Vagina (tissue), 2 donors: ENCODE measurements at regions not wholly inside any gene's neighbourhood (a gene's known extent, or its start where the extent isn't known, plus 50 kb on each side); places are given as distances from the start of the nearest gene placed in this dataset.

Experiments
- DNase-seq, 2 donors: peaks; one replicate each; pipeline ENCODE4 v3.0.0-alpha.2; 2017; ENCODE audit errors: extremely low spot score in 2 of 2
- H3K27ac ChIP-seq: fragments of 200-600 bp; sonication (generic); one replicate; pipeline ENCODE4 v1.5.1; 2019
- H3K27me3 ChIP-seq: fragments of 200-600 bp; sonication (generic); one replicate; pipeline ENCODE4 v1.5.1; 2019
- H3K36me3 ChIP-seq, 2 donors: fragments of 200-600 bp; sonication (generic); one replicate each; pipeline ENCODE4 v1.5.1; 2017 to 2019
- H3K4me1 ChIP-seq: fragments of 200-600 bp; sonication (generic); one replicate; pipeline ENCODE4 v1.5.1; 2019
- H3K4me3 ChIP-seq, 2 donors: fragments of 200-600 bp; sonication (generic); 1 replicate in 1 of 2; 2 replicates in 1 of 2; pipeline ENCODE4 v1.5.1; 2016 to 2019
- H3K9me3 ChIP-seq: fragments of 200-600 bp; sonication (generic); one replicate; pipeline ENCODE4 v1.5.1; 2019
- POLR2A ChIP-seq, 2 donors: fragments of 450-650 bp; IDR thresholded peaks; one replicate each; pipeline ENCODE4 v1.6.1; 2017; ENCODE audit warnings: antibody characterized with exemption in 2 of 2, mild to moderate bottlenecking in 2 of 2, moderate library complexity in 2 of 2
- POLR2AphosphoS5 ChIP-seq, 2 donors: sonication (generic); formaldehyde crosslinking; IDR thresholded peaks; one replicate each; pipeline ENCODE4 v1.9.0; 2017; ENCODE audit warnings: antibody characterized with exemption in 2 of 2, mild to moderate bottlenecking in 2 of 2, low read depth in 1 of 2; ENCODE audit not compliant: insufficient read depth in 1 of 2
- intact Hi-C: fragments of 100-400 bp; cut with DNase I; formaldehyde crosslinking; loops from one replicate; pipeline ENCODE4 v1.15.1; 2023
- TF ChIP-seq, protein P1 (sequence below), 3 experiments: fragments of 450-650 bp in 2 of 3; fragments of 200-600 bp in 1 of 3; sonication (generic) in 1 of 3; IDR thresholded peaks; one replicate each; pipeline ENCODE4 v1.5.1; 2017 to 2019; ENCODE audit warnings: antibody characterized with exemption in 3 of 3, mild to moderate bottlenecking in 2 of 3, moderate library complexity in 2 of 3

DNA sequence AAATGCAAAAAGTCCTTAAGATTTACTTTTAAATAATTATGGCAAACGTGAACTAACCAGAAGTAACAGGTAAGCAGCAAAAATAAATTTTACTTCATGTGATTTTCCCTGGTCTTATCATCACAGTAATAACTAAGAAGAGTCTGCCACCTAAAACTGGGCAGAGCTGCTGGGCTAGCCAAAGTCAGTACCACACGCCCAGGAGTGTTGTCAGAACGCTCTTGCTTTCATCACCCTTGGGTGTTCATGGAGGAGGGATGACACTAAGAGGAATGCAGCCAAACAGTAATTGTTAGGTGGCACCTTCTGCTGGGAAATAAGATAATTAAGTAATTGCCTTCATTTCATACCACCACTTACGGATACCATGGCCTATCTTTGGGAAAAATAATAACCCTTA is 92.0 kb upstream of the NEUROD1 start:
- Histone ChIP-seq H3K36me3 (no peaks in the 10 kb centered on the region), H3K4me3 (no peak overlapping the region), H3K9me3 (no peaks in the 10 kb centered on the region), H3K27ac (no peak overlapping the region), H3K4me1 (no peaks in the 10 kb centered on the region), H3K27me3 (no peaks in the 10 kb centered on the region)
- TF ChIP-seq POLR2A (IDR thresholded peaks at IDR 0.05) (no peak), POLR2AphosphoS5 (IDR thresholded peaks at IDR 0.05; ENCODE audit: insufficient read depth in 1 of 2, low read depth in 1 of 2) (no peak)
- TF ChIP-seq, protein P1, sequence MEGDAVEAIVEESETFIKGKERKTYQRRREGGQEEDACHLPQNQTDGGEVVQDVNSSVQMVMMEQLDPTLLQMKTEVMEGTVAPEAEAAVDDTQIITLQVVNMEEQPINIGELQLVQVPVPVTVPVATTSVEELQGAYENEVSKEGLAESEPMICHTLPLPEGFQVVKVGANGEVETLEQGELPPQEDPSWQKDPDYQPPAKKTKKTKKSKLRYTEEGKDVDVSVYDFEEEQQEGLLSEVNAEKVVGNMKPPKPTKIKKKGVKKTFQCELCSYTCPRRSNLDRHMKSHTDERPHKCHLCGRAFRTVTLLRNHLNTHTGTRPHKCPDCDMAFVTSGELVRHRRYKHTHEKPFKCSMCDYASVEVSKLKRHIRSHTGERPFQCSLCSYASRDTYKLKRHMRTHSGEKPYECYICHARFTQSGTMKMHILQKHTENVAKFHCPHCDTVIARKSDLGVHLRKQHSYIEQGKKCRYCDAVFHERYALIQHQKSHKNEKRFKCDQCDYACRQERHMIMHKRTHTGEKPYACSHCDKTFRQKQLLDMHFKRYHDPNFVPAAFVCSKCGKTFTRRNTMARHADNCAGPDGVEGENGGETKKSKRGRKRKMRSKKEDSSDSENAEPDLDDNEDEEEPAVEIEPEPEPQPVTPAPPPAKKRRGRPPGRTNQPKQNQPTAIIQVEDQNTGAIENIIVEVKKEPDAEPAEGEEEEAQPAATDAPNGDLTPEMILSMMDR (IDR thresholded peaks at IDR 0.05): no peak
- no peak for DNase-seq
- intact Hi-C loops: no loop called here

DNA sequence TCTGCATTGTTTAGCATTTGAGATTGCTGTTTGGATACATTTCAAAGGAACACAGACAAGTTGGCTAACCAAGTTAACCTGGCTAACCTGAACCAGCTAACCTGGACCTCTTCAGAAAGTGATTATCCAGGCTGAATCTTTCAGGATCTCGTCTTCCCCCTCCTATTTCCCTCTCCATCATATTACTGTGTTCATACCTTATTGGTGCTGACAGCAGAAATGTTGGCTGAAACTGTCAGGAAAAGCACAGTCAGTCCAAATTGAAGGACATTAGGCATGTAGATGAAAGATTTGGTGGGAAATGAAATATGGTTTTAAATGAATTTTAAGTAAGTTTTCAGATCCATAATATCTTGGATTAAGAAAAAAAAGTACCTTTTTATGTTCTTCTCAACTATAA is 92.5 kb upstream of the NEUROD1 start:
- no peak overlapping the region for H3K4me3 ChIP-seq
- H3K4me1 ChIP-seq: no peaks in the 10 kb centered on the region
- no peaks in the 10 kb centered on the region for H3K9me3 ChIP-seq
- TF ChIP-seq POLR2AphosphoS5 (IDR thresholded peaks at IDR 0.05; ENCODE audit: insufficient read depth in 1 of 2, low read depth in 1 of 2) (no peak), POLR2A (IDR thresholded peaks at IDR 0.05) (no peak)
- TF ChIP-seq, protein P1 (IDR thresholded peaks at IDR 0.05): no peak
- H3K27me3 ChIP-seq: no peaks in the 10 kb centered on the region
- DNase-seq: no peak
- intact Hi-C loops: no loop called here
- no peak overlapping the region for H3K27ac ChIP-seq
- no peaks in the 10 kb centered on the region for H3K36me3 ChIP-seq

DNA sequence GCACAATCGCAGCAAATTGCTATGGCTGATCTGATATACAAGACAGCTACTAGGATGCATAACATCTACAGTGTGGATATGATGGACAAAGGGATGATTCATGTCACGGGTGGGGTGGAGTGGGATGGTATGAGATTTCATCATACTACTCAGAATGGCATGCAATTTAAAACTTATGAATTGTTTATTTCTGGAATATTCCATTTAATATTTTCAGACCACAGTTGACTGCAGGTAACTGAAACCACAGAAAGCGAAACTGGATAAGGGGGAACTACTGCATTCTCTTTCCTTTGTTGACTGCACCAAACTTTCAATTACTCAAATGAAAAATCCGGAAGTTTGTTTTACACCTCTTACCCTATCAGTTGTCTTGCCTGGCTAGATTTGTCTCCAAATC is 94.4 kb upstream of the NEUROD1 start:
- Histone ChIP-seq H3K4me1 (peaks cover 12% of the 10 kb centered on the region), H3K4me3 (no peak overlapping the region), H3K27ac (no peak overlapping the region), H3K27me3 (no peaks in the 10 kb centered on the region), H3K9me3 (no peaks in the 10 kb centered on the region), H3K36me3 (no peaks in the 10 kb centered on the region)
- TF ChIP-seq POLR2AphosphoS5 (IDR thresholded peaks at IDR 0.05; ENCODE audit: insufficient read depth in 1 of 2, low read depth in 1 of 2): peak in 1 of 2 donors; percentile 31
- no peak for TF ChIP-seq POLR2A (IDR thresholded peaks at IDR 0.05)
- DNase-seq: no peak
- intact Hi-C loops: no loop called here

DNA sequence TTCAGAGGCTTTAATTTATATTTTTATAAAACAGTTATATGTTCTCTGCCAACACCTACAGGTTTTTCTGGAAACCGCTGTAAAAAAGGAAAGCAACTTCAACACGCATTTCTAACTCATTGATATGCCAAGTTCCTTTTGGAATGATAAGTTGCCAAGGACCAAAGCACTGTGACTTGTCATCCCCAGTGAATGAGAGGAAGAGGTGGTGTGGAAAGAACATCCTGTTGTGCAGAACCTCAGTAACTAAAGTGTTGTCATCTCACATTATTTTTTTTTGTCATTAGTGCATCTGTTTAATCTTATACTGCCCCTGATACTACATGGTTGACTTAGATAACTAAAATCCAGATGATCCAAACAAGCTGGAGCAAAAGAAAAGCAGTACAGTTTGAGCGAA is 96.0 kb upstream of the NEUROD1 start:
- TF ChIP-seq POLR2AphosphoS5 (IDR thresholded peaks at IDR 0.05; ENCODE audit: insufficient read depth in 1 of 2, low read depth in 1 of 2) (no peak), POLR2A (IDR thresholded peaks at IDR 0.05) (no peak)
- TF ChIP-seq, protein P1 (IDR thresholded peaks at IDR 0.05): no peak
- no peak for DNase-seq
- no peaks in the 10 kb centered on the region for H3K9me3 ChIP-seq
- no peak overlapping the region for H3K4me3 ChIP-seq
- H3K36me3 ChIP-seq: no peaks in the 10 kb centered on the region
- intact Hi-C loops: no loop called here
- H3K27ac ChIP-seq: no peak overlapping the region
- peaks cover 27% of the 10 kb centered on the region for H3K4me1 ChIP-seq
- H3K27me3 ChIP-seq: no peaks in the 10 kb centered on the region

DNA sequence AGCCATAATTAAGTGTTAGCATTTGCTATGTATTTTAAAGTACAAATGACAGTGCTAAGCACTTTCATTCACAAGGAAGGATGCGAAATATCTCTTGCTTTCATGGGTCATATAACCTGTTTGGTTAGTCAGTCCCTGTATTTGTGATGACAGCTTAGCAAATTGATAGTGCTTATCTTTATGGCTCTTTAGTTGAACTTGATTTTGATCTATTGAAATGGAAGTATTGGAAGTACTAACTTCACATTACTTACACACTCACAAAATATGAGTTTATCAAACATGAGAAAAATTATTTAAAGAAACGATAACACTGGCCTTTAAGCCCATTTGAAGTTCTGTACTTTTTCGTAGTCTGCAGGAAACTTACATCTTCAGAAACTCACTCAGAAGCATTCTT is 97.4 kb upstream of the NEUROD1 start:
- H3K4me1 ChIP-seq: peaks cover 29% of the 10 kb centered on the region

More for the DNA sequence above, 97.4 kb upstream of the NEUROD1 start:
- DNase-seq: no peak
- H3K36me3 ChIP-seq: no peaks in the 10 kb centered on the region
- H3K4me3 ChIP-seq: no peak overlapping the region
- H3K27me3 ChIP-seq: no peaks in the 10 kb centered on the region
- no peaks in the 10 kb centered on the region for H3K9me3 ChIP-seq
- TF ChIP-seq, protein P1 (IDR thresholded peaks at IDR 0.05): no peak
- TF ChIP-seq POLR2AphosphoS5 (IDR thresholded peaks at IDR 0.05; ENCODE audit: insufficient read depth in 1 of 2, low read depth in 1 of 2) (no peak), POLR2A (IDR thresholded peaks at IDR 0.05) (no peak)
- no peak overlapping the region for H3K27ac ChIP-seq
- intact Hi-C loops: no loop called here
